ENCODE measurements at regions not wholly inside any gene's neighbourhood (a gene's known extent, or its start where the extent isn't known, plus 50 kb on each side); places are given as distances from the start of the nearest gene placed in this dataset.

GRCh38 chr14:97312910-97313309 is 515.7 kb downstream of the VRK1 start:
- TF ChIP-seq, protein P1, sequence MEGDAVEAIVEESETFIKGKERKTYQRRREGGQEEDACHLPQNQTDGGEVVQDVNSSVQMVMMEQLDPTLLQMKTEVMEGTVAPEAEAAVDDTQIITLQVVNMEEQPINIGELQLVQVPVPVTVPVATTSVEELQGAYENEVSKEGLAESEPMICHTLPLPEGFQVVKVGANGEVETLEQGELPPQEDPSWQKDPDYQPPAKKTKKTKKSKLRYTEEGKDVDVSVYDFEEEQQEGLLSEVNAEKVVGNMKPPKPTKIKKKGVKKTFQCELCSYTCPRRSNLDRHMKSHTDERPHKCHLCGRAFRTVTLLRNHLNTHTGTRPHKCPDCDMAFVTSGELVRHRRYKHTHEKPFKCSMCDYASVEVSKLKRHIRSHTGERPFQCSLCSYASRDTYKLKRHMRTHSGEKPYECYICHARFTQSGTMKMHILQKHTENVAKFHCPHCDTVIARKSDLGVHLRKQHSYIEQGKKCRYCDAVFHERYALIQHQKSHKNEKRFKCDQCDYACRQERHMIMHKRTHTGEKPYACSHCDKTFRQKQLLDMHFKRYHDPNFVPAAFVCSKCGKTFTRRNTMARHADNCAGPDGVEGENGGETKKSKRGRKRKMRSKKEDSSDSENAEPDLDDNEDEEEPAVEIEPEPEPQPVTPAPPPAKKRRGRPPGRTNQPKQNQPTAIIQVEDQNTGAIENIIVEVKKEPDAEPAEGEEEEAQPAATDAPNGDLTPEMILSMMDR (IDR thresholded peaks at IDR 0.05), result no peak
- intact Hi-C loops (cut with DNase I; ENCODE audit: low total_unique reads), result no loop called here
- Histone ChIP-seq H3K27me3 (no peaks in the 10 kb centered on the region), H3K27ac (no peak overlapping the region), H3K4me3 (no peak overlapping the region), H3K9me3 (peaks cover 0 to 12% (median 8%) of the 10 kb centered on the region in 3 donors), H3K4me1 (no peaks in the 10 kb centered on the region), H3K36me3 (no peaks in the 10 kb centered on the region)
- DNase-seq, result no peak

GRCh38 chr14:97315790-97316189 is 518.6 kb downstream of the VRK1 start:
- TF ChIP-seq, protein P1 (IDR thresholded peaks at IDR 0.05), result no peak
- DNase-seq, result no peak
- Histone ChIP-seq H3K4me1 (no peaks in the 10 kb centered on the region), H3K9me3 (peaks cover 0 to 12% (median 8%) of the 10 kb centered on the region in 3 donors), H3K27me3 (no peaks in the 10 kb centered on the region), H3K27ac (no peak overlapping the region), H3K4me3 (no peak overlapping the region), H3K36me3 (no peaks in the 10 kb centered on the region)
- intact Hi-C loops (cut with DNase I; ENCODE audit: low total_unique reads), result no loop called here

GRCh38 chr14:97318380-97318779 is 521.2 kb downstream of the VRK1 start:
- H3K9me3 ChIP-seq, result peaks cover 0 to 10% (median 5%) of the 10 kb centered on the region in 3 donors
- H3K4me1 ChIP-seq, result no peaks in the 10 kb centered on the region
- no peaks in the 10 kb centered on the region for H3K36me3 ChIP-seq
- no peak overlapping the region for H3K27ac ChIP-seq
- H3K4me3 ChIP-seq, result no peak overlapping the region
- DNase-seq, result no peak
- intact Hi-C loops (cut with DNase I; ENCODE audit: low total_unique reads), result no loop called here
- TF ChIP-seq, protein P1 (IDR thresholded peaks at IDR 0.05), result no peak
- H3K27me3 ChIP-seq, result no peaks in the 10 kb centered on the region

DNA sequence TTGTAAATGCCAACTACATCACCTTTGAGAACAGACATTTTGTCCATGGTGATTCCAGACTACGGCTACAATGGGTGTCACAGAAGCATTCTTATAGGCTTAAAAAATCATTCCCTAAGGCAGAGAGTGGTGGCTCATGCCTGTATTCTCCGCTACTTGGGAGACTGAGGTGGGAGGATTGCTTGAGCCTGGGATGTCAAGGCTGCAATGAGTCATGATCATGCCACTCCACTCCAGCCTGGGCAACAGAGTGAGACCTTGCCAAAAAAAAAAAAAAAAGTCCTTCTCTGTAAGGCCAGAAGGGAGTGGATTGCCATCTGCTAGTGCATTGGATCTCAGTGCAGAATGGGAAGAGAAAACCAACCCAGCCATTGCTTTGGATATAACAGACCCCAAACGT is 522.5 kb downstream of the VRK1 start:
- intact Hi-C loops (cut with DNase I; ENCODE audit: low total_unique reads), result no loop called here
- DNase-seq, result no peak

GRCh38 chr14:97328743-97329142 is 531.6 kb downstream of the VRK1 start:
- TF ChIP-seq, protein P1 (IDR thresholded peaks at IDR 0.05), result no peak
- Histone ChIP-seq H3K4me1 (no peaks in the 10 kb centered on the region), H3K9me3 (no peaks in the 10 kb centered on the region), H3K4me3 (no peak overlapping the region), H3K27ac (no peak overlapping the region), H3K27me3 (no peaks in the 10 kb centered on the region), H3K36me3 (no peaks in the 10 kb centered on the region)
- intact Hi-C loops (cut with DNase I; ENCODE audit: low total_unique reads), result no loop called here
- no peak for DNase-seq

More for the DNA sequence above, 522.5 kb downstream of the VRK1 start:
- Histone ChIP-seq H3K27ac (no peak overlapping the region), H3K9me3 (no peaks in the 10 kb centered on the region), H3K27me3 (no peaks in the 10 kb centered on the region), H3K36me3 (no peaks in the 10 kb centered on the region), H3K4me3 (no peak overlapping the region), H3K4me1 (no peaks in the 10 kb centered on the region)
- TF ChIP-seq, protein P1 (IDR thresholded peaks at IDR 0.05), result no peak

DNA sequence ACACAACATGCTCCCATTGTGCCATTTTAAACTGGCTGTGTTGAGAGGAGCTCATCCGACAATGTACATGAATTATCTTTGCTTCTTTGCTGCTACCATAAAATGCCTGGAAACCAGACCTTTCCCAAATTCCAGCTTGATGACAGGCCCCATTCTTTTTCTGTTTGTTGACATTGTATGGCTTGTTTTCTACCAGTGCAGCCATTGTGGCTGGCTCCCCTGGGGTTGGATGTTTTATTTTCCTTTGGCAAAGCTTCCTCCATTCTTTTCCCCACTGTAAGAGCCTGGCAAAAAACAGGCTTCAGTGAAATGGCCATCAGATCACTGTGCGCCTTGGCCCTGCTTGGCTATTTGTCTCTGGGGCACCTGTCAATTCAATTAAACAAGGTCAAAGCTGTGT is 532.5 kb downstream of the VRK1 start:
- H3K36me3 ChIP-seq, result no peaks in the 10 kb centered on the region
- intact Hi-C loops (cut with DNase I; ENCODE audit: low total_unique reads), result no loop called here
- no peak overlapping the region for H3K4me3 ChIP-seq
- H3K27me3 ChIP-seq, result no peaks in the 10 kb centered on the region
- no peak overlapping the region for H3K27ac ChIP-seq
- no peaks in the 10 kb centered on the region for H3K4me1 ChIP-seq
- DNase-seq, result no peak
- no peaks in the 10 kb centered on the region for H3K9me3 ChIP-seq
- TF ChIP-seq, protein P1 (IDR thresholded peaks at IDR 0.05), result no peak
